GM21390 (cell line): ENCODE measurements at regions not wholly inside any gene's neighbourhood (a gene's known extent, or its start where the extent isn't known, plus 50 kb on each side); places are given as distances from the start of the nearest gene placed in this dataset.

Source experiments
- ATAC-seq: cut with Tn5 transposase; IDR thresholded peaks from one replicate; pipeline ENCODE4 v1.9.1; 2021; ENCODE audit not compliant: unreplicated experiment

- ATAC-seq = no peak
Observed at GRCh38 chr1:185515696-185516095, 198.7 kb upstream of the IVNS1ABP start.

- ATAC-seq = no peak
Observed at GRCh38 chr1:185514311-185514710, 197.3 kb upstream of the IVNS1ABP start.

GRCh38 chr1:185512442-185512841 is 195.4 kb upstream of the IVNS1ABP start:
- no peak for ATAC-seq

- ATAC-seq = no peak
Observed at GRCh38 chr1:185501099-185501498, 184.1 kb upstream of the IVNS1ABP start.

- ATAC-seq = no peak
Observed at GRCh38 chr1:185500001-185500626, 183.1 kb upstream of the IVNS1ABP start.

- no peak for ATAC-seq
Observed at GRCh38 chr1:185498207-185498606, 181.2 kb upstream of the IVNS1ABP start.

- no peak for ATAC-seq
Observed at GRCh38 chr1:185497177-185497576, 180.1 kb upstream of the IVNS1ABP start.

GRCh38 chr1:185495898-185496297 is 178.9 kb upstream of the IVNS1ABP start:
- ATAC-seq = no peak

GRCh38 chr1:185495007-185495406 is 178.0 kb upstream of the IVNS1ABP start:
- no peak for ATAC-seq

- no peak for ATAC-seq
Observed at GRCh38 chr1:185492089-185492825, 175.2 kb upstream of the IVNS1ABP start.

GRCh38 chr1:185491604-185492003 is 174.6 kb upstream of the IVNS1ABP start:
- no peak for ATAC-seq

GRCh38 chr1:185490924-185491323 is 173.9 kb upstream of the IVNS1ABP start:
- no peak for ATAC-seq

GRCh38 chr1:185489406-185489805 is 172.4 kb upstream of the IVNS1ABP start:
- ATAC-seq = no peak

GRCh38 chr1:185488808-185489207 is 171.8 kb upstream of the IVNS1ABP start:
- no peak for ATAC-seq

GRCh38 chr1:185487936-185488335 is 170.9 kb upstream of the IVNS1ABP start:
- no peak for ATAC-seq

- no peak for ATAC-seq
Observed at GRCh38 chr1:185487026-185487425, 170.0 kb upstream of the IVNS1ABP start.

- no peak for ATAC-seq
Observed at GRCh38 chr1:185486346-185486745, 169.3 kb upstream of the IVNS1ABP start.

- no peak for ATAC-seq
Observed at GRCh38 chr1:185483664-185484450, 166.8 kb upstream of the IVNS1ABP start.

- no peak for ATAC-seq
Observed at GRCh38 chr1:185483217-185483616, 166.2 kb upstream of the IVNS1ABP start.

GRCh38 chr1:185480545-185480944 is 163.5 kb upstream of the IVNS1ABP start:
- ATAC-seq = no peak

GRCh38 chr1:185479796-185480195 is 162.8 kb upstream of the IVNS1ABP start:
- ATAC-seq = no peak

GRCh38 chr1:185478877-185479276 is 161.8 kb upstream of the IVNS1ABP start:
- no peak for ATAC-seq
